ENCODE measurements at regions not wholly inside any gene's neighbourhood (a gene's known extent, or its start where the extent isn't known, plus 50 kb on each side); places are given as distances from the start of the nearest gene placed in this dataset.
A peak's percentile ranks its signal among the peaks of the same experiment; 100 is the strongest.

DNA sequence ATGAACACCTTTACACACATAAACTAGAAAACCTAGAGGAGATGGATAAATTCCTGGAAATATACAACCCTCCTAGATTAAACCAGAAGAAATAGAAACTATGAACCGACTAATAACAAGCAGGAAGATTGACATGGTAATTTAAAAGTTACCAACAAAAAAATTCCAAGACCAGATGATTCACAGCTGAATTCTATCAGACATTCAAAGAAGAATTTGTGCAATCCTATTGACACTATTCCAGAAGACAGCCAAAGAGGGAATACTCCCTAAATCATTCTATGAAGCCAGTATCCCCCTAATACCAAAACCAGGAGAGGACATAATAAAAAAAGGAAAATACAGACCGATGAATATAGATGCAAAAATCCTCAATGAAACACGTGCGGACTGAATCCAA is 102.6 kb upstream of the KRR1 start:
- CTCF ChIA-PET = no interaction called here
- POLR2A ChIA-PET = no interaction called here
- H3K9me3 Mint-ChIP-seq (ENCODE audit: unreplicated experiment) = peaks cover 8% of the 10 kb centered on the region
- H3K4me1 Mint-ChIP-seq (ENCODE audit: low read depth, unreplicated experiment) = no peaks in the 10 kb centered on the region
- no peaks in the 10 kb centered on the region for H3K27me3 ChIP-seq (replicated peaks; ENCODE audit: control insufficient read depth, insufficient read depth, low read length)
- intact Hi-C loops (cut with micrococcal nuclease; ENCODE audit: unreplicated experiment) = no loop called here
- H3K4me3 ChIP-seq (ENCODE audit: low read depth, low read length) = no peak overlapping the region
- TF ChIP-seq, protein P1, sequence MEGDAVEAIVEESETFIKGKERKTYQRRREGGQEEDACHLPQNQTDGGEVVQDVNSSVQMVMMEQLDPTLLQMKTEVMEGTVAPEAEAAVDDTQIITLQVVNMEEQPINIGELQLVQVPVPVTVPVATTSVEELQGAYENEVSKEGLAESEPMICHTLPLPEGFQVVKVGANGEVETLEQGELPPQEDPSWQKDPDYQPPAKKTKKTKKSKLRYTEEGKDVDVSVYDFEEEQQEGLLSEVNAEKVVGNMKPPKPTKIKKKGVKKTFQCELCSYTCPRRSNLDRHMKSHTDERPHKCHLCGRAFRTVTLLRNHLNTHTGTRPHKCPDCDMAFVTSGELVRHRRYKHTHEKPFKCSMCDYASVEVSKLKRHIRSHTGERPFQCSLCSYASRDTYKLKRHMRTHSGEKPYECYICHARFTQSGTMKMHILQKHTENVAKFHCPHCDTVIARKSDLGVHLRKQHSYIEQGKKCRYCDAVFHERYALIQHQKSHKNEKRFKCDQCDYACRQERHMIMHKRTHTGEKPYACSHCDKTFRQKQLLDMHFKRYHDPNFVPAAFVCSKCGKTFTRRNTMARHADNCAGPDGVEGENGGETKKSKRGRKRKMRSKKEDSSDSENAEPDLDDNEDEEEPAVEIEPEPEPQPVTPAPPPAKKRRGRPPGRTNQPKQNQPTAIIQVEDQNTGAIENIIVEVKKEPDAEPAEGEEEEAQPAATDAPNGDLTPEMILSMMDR (IDR thresholded peaks at IDR 0.05; ENCODE audit: insufficient read depth in 1 of 2, low read depth in 1 of 2, low read length in 1 of 2, severe bottlenecking in 1 of 2, unreplicated experiment in 1 of 2) = no peak
- H3K27ac Mint-ChIP-seq (ENCODE audit: unreplicated experiment) = no peak overlapping the region
- DNase-seq = no peak
- H3K9me3 ChIP-seq = no peaks in the 10 kb centered on the region
- H3K36me3 Mint-ChIP-seq (ENCODE audit: insufficient read depth, unreplicated experiment) = no peaks in the 10 kb centered on the region
- no TSS peak for BruUV-seq (replicated peaks)
- no peaks in the 10 kb centered on the region for H3K36me3 ChIP-seq (ENCODE audit: control insufficient read depth, insufficient read depth, low read length)
- H3K4me3 Mint-ChIP-seq (ENCODE audit: unreplicated experiment) = no peak overlapping the region
- no peaks in the 10 kb centered on the region for H3K4me1 ChIP-seq
- H3K27me3 Mint-ChIP-seq (ENCODE audit: insufficient read depth, unreplicated experiment) = no peaks in the 10 kb centered on the region

DNA sequence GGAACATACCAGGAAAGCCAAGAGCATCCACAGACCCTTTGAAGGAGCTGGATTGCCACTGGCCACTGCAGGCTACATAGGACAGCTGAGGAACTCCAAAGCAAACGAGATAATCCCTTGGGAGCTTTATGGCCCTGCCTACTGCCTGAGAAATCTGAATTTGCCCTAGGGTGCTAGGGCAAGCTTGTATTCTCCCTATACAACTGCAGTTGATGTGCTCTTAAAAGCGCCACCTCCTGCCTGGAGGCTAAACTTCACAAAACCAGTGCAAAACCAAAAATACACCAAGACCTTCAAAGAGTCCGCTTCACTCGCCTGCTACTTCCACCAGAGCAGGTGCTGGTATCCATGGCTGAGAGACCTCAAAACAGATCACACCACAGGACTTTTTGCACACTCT is 99.6 kb upstream of the KRR1 start:
- Histone ChIP-seq H3K27me3 (replicated peaks; ENCODE audit: control insufficient read depth, insufficient read depth, low read length) (no peaks in the 10 kb centered on the region), H3K4me3 (ENCODE audit: low read depth, low read length) (no peak overlapping the region), H3K36me3 (ENCODE audit: control insufficient read depth, insufficient read depth, low read length) (no peaks in the 10 kb centered on the region), H3K4me1 (no peaks in the 10 kb centered on the region), H3K9me3 (no peaks in the 10 kb centered on the region)
- no peaks in the 10 kb centered on the region for H3K9me3 Mint-ChIP-seq (ENCODE audit: unreplicated experiment)
- no peak overlapping the region for H3K4me3 Mint-ChIP-seq (ENCODE audit: unreplicated experiment)
- CTCF ChIA-PET = interaction anchor here (0.6 to 0.8 kb wide), 3 partner anchors 84 to 380 kb away, joined by 3 to 5 read pairs (median 3); partner anchors contain the start of gene KRR1
- TF ChIP-seq, protein P1 (IDR thresholded peaks at IDR 0.05; ENCODE audit: insufficient read depth in 1 of 2, low read depth in 1 of 2, low read length in 1 of 2, severe bottlenecking in 1 of 2, unreplicated experiment in 1 of 2) = peak in 1 of 2 experiments; percentile 30
- DNase-seq = peak; percentile 49 to 52
- no peaks in the 10 kb centered on the region for H3K4me1 Mint-ChIP-seq (ENCODE audit: low read depth, unreplicated experiment)
- no peak overlapping the region for H3K27ac Mint-ChIP-seq (ENCODE audit: unreplicated experiment)
- no peaks in the 10 kb centered on the region for H3K27me3 Mint-ChIP-seq (ENCODE audit: insufficient read depth, unreplicated experiment)
- intact Hi-C loops (cut with micrococcal nuclease; ENCODE audit: unreplicated experiment) = loop anchor here (1.0 to 2.0 kb wide), 2 partner anchors 50 to 84 kb away; no protein-coding TSS in a partner anchor
- H3K36me3 Mint-ChIP-seq (ENCODE audit: insufficient read depth, unreplicated experiment) = no peaks in the 10 kb centered on the region
- BruUV-seq (replicated peaks) = no TSS peak
- POLR2A ChIA-PET = no interaction called here

DNA sequence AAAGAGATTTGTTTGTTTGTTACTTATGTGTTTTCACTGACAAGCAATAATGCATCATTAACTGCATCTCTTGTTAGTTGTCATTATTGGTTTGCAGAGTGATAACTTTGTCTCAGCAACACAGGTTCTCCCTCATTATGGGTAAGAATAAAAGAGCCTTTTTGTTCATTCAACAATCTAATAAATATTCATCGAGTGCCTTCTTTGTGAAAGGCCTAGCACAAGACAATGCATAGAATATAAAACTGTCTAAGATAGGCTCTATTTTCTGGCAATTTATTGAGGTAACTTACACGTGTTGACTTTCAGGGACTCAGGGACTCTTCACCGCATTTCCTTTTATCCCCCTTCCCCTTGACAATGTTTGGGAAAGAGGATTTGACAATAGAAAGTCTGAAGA is 95.5 kb upstream of the KRR1 start:
- BruUV-seq (replicated peaks) = no TSS peak
- Mint-ChIP-seq H3K36me3 (ENCODE audit: insufficient read depth, unreplicated experiment) (no peaks in the 10 kb centered on the region), H3K27ac (ENCODE audit: unreplicated experiment) (no peak overlapping the region), H3K4me3 (ENCODE audit: unreplicated experiment) (no peak overlapping the region), H3K9me3 (ENCODE audit: unreplicated experiment) (no peaks in the 10 kb centered on the region), H3K4me1 (ENCODE audit: low read depth, unreplicated experiment) (no peaks in the 10 kb centered on the region), H3K27me3 (ENCODE audit: insufficient read depth, unreplicated experiment) (no peaks in the 10 kb centered on the region)
- TF ChIP-seq, protein P1 (IDR thresholded peaks at IDR 0.05; ENCODE audit: insufficient read depth in 1 of 2, low read depth in 1 of 2, low read length in 1 of 2, severe bottlenecking in 1 of 2, unreplicated experiment in 1 of 2) = no peak
- H3K4me1 ChIP-seq = no peaks in the 10 kb centered on the region
- H3K27me3 ChIP-seq (replicated peaks; ENCODE audit: control insufficient read depth, insufficient read depth, low read length) = no peaks in the 10 kb centered on the region
- no peaks in the 10 kb centered on the region for H3K36me3 ChIP-seq (ENCODE audit: control insufficient read depth, insufficient read depth, low read length)
- ChIA-PET CTCF (no interaction called here), POLR2A (no interaction called here)
- intact Hi-C loops (cut with micrococcal nuclease; ENCODE audit: unreplicated experiment) = no loop called here
- no peak overlapping the region for H3K4me3 ChIP-seq (ENCODE audit: low read depth, low read length)
- no peak for DNase-seq
- no peaks in the 10 kb centered on the region for H3K9me3 ChIP-seq
